Fibroblast of villous mesenchyme (primary cell): ENCODE measurements at regions not wholly inside any gene's neighbourhood (a gene's known extent, or its start where the extent isn't known, plus 50 kb on each side); places are given as distances from the start of the nearest gene placed in this dataset.

Experiments used
- DNase-seq: peaks from one replicate; pipeline ENCODE4 v3.0.0-alpha.2; 2010; ENCODE audit warnings: low read depth
- H3K4me3 ChIP-seq: 2 replicates; pipeline ENCODE4 v1.5.1; 2011; ENCODE audit warnings: low read depth, mild to moderate bottlenecking, low read length
- CTCF ChIP-seq: IDR thresholded peaks from 2 replicates; pipeline ENCODE4 v1.5.1; 2012; ENCODE audit warnings: low read depth, mild to moderate bottlenecking, low read length; ENCODE audit not compliant: insufficient read depth

- DNase-seq, result no peak
- TF ChIP-seq CTCF, result no peak
- H3K4me3 ChIP-seq, result no peak overlapping the region
Observed at GRCh38 chr2:57523304-57523703, 523.3 kb upstream of the VRK2 start.

GRCh38 chr2:57527685-57528084, 518.9 kb upstream of the VRK2 start:
- DNase-seq, result no peak
- H3K4me3 ChIP-seq, result no peak overlapping the region
- TF ChIP-seq CTCF, result no peak

- TF ChIP-seq CTCF, result no peak
- DNase-seq, result no peak
- no peak overlapping the region for H3K4me3 ChIP-seq
Observed at GRCh38 chr2:57528499-57528898, 518.1 kb upstream of the VRK2 start.

GRCh38 chr2:57534358-57534757, 512.2 kb upstream of the VRK2 start:
- H3K4me3 ChIP-seq, result no peak overlapping the region
- no peak for DNase-seq
- no peak for TF ChIP-seq CTCF

- no peak overlapping the region for H3K4me3 ChIP-seq
- no peak for DNase-seq
- TF ChIP-seq CTCF, result no peak
Observed at GRCh38 chr2:57536535-57537231, 509.9 kb upstream of the VRK2 start.

GRCh38 chr2:57539761-57540160, 506.8 kb upstream of the VRK2 start:
- no peak for TF ChIP-seq CTCF
- no peak for DNase-seq
- no peak overlapping the region for H3K4me3 ChIP-seq

GRCh38 chr2:57542081-57542480, 504.5 kb upstream of the VRK2 start:
- TF ChIP-seq CTCF, result no peak
- no peak for DNase-seq
- H3K4me3 ChIP-seq, result no peak overlapping the region
